HG02642 (cell line): ENCODE measurements at regions not wholly inside any gene's neighbourhood (a gene's known extent, or its start where the extent isn't known, plus 50 kb on each side); places are given as distances from the start of the nearest gene placed in this dataset.
A peak's percentile ranks its signal among the peaks of the same experiment; 100 is the strongest.

ENCODE experiments used
- ATAC-seq: cut with Tn5 transposase; IDR thresholded peaks from one replicate; pipeline ENCODE4 v1.9.1; 2021; ENCODE audit warnings: mild to moderate bottlenecking; ENCODE audit not compliant: unreplicated experiment, poor library complexity

DNA sequence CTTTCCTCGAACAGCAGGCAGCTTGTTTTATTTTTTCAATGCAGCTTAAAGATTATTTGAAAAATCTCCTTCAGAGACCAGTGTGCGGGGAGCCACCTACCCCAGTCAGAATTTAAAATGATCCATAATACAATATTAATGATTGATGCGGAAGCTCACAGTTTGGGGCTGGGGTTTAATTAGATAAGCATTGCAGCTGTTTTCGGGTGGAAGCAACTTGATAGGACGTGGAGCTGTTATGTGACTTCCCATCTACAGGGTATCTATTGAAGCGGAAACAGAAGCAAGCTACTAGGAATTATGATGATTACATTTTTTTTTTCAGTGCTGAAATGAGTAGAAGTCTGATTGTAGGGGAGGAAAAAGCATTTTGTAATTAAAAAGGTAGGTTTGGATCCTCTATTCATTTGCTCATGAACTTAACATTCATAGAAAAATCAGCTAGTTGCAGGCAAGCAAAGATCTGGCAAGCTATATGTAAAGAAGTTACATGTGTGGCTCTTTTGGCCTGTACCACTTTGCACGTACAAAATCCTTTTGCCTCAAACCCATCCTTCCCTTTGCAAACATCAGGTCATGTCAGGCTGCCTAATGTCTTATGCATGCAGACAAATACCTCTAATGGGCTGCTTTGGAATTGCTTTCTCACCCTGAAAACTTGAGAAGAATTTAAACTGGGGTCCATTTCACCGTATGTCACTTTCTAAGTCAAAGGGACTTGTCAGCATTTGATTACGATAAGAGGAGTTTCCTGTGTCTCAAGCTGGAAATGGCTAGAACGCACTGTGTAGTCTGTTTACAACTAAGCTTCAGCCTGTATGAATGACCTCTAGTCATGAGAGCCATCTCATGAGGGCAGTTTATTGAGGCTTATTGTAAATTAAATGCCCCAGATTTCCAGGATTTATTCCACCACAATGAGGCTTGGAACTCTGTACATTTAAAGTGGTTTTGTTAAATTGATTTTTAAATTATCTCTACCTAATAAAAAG, 267.1 kb upstream of the TMTC4 start:
- ATAC-seq: no peak

DNA sequence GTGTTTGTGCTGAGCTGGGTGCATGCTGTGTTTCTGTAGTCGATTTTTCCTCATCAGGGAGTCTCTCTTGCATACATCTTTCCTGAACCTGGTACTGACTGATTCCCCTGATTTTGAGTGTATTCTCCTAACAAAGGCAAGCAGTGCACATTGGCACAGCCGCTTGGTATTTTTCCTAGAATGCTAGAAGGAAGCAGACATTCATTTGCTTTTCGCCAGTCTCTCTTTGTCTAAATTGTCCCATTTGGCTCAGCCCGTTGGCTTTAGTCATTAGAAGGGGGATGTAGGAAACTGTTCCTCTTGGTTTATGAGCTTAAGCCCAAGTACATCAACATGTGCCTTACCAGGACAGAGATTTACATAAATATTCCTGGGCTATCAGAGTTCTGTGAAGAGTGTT, 266.1 kb upstream of the TMTC4 start:
- no peak for ATAC-seq

DNA sequence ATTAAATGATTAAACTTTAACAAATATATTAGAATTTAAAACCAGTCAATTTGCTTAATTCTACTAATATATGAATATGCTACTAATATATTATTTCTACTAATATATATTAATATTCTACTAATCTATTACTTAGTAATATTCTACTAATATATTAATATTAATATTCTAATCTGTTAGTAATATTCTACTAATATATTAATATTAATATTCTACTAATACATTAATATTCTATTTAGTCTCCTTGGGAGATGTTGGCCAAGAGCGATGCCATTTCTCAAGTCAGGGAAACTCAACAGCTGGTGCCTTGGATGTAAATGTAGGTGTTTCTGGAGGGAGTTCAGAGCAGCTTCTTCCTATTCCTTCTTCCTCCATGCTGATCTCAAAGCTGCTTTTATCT, 259.2 kb upstream of the TMTC4 start:
- ATAC-seq: no peak

DNA sequence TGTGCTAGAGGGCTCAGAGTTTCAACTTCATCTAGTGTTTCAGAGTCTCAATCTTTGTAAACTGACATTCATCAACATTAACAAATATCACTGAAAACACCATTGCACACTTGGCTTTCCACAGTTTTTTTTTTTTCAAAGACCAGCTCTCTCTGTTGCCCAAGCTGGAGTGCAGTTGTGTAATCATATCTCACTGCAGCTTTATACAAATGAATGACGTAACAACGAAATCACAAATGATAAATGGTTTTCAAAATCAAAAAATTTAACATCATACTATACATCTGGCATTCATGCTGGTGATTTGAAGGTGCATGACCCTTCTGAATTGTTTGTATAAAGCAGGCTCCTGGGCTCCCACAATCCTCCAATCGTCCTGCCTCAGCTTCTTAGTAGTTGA, 248.0 kb upstream of the TMTC4 start:
- no peak for ATAC-seq

DNA sequence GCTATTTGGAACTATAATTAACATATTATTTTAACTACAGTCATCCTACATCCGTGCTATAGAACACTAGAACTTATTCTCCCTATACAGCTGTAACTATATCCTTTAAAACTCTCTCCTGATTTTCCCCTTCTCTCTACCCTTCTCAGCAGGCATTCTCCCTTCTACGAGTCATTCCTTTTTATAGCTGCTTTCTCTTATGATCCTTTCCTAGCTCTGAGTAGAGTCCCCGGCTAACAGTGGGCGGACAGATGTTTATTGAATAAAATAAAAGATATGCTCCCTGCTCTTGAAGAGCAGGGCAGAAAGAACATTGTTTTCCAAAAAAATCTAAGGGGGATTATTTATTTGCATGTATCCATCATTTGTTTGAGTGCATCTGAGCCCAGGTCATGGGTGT, 246.5 kb upstream of the TMTC4 start:
- ATAC-seq: no peak

DNA sequence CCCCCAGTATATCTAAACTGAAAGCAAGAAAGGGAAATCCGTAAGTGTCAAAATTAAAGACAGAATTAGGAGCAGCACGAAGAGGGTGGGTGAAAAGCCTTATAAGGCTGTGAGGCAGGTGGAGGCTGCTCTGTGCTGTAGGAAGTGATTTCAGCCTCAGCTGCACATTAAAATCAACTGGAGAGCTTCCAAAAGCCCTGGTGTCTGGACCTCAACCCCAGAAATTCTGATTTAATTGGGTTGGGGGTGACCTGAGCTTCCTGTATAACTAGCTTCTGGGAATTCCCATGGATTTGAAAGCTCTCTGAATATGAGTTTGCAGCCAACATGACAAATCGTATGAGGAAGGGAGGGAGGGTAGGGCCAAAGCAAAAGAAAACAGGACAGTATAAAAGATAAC, 242.4 kb upstream of the TMTC4 start:
- no peak for ATAC-seq

DNA sequence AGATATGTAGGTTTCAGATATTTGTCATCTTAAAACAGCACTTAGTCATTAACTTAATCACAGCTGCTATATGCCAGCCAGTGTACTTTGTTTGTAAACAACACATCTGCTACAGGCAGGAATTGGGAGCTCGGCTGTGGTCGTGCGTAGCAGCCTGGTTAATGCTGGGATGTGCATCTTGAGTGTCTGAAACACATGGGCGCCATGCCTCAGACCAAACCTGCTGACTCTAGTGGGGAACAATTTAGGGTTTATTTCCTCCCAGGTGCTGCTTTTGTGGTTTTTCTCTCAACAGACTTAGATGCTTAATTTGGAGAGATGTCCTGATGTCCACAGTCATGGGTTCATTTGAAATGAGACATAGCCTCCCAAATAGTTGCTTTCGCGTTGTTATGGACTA, 238.5 kb upstream of the TMTC4 start:
- ATAC-seq: no peak

DNA sequence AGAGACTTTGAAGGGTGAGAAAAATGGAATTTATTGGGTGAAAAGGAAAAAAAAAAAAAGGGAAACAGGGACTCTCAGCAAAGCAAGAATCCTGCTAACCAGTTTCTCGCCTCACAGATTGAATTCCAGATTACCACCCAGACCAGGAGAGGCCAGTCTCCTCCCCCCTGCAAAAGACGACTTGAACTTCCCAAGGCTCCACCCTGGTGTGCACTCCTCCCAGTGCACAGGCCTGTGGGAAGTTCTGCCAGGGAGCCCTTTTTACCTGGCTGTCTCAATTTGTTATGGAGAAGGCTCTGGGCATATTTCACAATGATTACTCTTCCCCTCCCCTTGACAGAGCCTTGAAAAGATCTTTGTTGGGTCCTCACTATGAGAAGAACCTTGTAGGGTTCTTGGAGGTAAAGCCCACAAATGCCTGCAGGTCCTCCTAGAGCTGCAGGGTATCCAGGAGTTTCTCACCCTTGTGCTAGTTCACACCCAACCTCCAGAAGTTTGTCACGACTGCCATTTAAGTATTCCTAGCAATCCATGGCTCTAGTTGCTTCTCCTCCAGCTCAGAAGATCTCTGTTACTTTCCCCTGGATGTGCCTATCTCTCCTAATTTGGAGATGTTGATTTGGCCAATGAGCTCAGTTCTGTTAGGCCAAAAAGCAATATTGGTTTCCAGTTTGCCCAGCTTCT, 229.8 kb upstream of the TMTC4 start:
- ATAC-seq: no peak

DNA sequence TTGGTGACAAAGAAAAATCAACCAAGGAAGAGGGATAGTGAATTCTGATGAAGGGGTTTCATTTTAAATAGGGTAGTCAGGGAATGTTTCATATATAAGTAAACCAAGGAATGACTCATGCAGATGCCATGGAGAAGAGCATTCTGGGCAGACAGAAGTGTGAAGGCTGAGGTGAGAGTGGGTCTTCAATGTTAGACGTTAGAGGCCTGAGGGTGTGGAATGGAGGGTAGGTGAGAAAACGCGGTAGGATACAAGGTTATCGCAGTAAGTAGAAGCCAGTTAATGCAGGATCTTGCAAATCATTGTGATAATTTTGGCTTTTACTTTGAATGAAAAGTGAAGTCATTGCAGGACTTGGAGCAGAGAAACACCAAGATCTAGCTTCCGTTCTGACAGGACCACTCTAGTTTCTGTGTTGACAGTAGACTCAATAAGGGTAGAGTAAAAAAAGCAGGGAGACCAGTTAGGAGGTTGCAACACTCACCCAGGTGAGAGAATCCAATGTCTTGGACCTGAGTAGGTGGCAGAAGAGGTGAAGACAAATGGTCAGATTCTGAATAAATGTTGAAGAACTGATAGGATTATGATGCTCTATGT, 225.2 kb upstream of the TMTC4 start:
- ATAC-seq: no peak

DNA sequence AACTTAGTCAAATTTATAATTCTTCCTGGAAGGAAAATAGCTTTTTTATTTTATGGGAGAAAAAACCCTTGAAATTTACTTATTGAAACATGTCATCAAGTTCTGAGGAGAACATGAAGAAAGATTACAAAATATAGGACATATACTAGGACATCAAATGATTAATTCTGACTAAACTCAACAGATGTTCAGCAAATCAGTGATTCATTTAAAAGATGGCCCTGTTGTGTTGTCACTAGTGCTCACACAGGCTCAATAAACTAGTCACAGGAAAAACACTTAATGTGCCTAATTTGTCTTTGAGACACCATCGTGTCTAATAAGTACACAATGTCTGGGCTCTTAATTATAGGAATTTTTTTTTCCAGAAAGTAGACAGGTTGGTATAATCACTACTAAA, 223.8 kb upstream of the TMTC4 start:
- ATAC-seq: no peak

DNA sequence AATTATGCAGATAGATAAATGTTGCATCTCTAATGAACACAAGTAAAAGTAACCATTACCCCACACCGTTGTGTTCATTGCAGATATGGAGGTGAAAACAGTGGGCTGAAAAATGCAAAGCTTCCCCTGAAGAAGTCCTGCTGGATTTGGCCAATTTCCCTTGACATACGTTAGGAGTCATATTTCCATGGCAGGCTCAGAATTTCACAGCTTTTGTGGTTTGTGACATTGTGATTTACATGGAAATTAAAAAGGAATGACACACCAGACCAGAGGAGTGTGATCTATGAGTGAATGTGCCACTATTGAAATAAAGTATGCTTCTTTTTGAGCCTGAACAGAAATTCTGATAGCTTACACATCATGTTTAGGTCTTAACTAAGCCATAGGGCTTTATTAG, 221.1 kb upstream of the TMTC4 start:
- ATAC-seq: no peak

DNA sequence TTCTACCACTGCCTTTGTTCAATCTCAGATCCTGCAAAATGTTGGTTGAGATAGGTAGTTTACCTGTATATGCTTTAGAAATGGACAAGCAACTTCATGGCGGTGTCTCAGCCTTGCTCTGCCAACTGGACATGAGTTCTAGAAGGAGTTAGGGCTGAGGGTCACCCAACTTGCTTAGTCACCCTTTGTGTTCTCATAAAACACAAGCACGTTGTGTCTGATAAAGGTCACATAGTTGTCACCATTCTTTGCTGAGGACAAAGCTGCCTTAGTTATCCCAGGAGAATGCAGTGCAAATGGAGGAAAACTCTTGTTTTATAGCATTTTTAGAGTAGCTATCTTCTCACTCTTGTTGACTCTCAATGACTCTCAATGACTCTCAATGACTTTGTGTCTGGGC, 218.4 kb upstream of the TMTC4 start:
- no peak for ATAC-seq

DNA sequence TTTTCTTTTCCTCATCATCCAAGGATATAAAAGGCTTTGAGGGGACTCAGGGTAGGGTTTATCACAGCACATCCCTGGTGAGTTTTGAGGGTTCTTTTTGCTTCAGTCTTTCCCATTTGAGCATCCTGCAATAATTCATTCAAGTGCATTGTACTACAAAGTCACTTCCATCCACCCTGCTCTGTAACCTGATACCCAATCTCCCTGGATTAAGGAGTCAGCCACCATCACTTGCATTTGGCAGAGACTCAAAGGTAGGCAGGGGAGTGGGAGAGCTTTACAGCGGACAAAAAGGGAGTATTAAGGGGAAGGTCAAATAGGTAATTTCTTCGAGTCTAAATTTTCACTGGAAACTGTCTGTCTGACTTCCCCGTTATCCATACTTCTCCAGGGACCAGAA, 216.1 kb upstream of the TMTC4 start:
- ATAC-seq: no peak

DNA sequence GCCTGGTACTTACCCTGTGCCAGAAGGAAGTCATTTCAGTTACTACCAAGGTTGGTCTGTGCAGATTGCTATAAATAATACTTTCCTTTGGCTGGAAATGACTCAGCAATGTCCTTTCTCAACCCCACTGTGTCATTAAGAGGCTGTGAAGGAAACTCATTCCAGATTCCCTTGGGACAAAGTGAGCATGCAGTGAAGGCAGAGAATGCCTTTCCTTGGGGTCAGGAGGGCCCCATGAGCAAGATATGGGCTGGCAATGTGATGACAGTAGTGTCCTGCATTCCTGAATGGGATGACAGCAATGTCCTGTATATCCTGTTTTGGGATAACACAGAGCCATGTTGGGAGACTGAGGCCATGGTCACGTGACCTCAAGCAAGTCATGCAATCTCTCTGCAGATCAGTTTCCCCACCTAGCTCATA, 213.1 kb upstream of the TMTC4 start:
- no peak for ATAC-seq

DNA sequence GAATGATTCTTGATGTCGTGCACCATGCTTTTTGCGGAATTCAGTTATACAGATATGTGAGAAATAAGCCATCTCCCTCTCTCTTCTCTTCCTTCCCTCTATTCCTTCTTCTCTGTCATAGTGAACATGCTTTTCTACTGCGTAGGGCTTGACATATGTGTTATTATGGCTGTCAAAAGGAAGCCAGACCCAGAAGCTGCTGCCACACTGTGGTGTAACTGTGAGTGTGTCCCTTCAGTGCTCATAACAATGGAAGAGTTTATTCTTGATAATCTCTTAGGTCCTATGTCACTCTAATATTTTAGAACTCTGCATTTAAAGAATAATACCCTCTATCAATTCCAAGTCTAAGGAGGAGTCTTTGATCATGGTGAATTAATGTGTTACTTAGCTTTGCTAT, 208.9 kb upstream of the TMTC4 start:
- no peak for ATAC-seq

DNA sequence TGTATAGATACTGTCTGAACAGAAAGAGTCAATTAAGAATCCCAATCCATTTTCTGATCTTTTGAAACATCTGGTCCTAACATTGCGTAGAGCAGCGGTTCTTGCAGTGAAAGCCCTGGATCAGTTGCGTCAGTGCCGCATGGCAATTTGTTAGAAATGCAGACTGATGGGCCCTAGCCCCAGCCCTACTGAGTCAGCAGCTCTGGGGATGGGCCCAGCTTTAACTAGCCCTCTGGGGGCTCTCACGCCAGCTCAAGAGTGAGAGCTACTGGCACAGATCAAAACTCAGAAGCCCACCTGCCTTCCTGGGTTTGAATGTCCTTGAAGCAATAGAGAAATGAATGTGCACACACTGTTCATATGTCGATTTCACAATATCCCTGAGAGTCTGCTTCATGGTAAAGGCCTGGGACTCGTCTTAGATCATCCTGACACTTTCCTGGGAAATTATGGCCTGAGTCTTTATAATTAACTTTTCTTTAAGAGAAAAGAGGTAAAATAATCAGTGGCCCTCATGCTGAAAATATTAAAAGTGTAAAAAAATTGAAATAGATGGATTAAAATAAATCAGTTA, 206.8 kb upstream of the TMTC4 start:
- no peak for ATAC-seq

DNA sequence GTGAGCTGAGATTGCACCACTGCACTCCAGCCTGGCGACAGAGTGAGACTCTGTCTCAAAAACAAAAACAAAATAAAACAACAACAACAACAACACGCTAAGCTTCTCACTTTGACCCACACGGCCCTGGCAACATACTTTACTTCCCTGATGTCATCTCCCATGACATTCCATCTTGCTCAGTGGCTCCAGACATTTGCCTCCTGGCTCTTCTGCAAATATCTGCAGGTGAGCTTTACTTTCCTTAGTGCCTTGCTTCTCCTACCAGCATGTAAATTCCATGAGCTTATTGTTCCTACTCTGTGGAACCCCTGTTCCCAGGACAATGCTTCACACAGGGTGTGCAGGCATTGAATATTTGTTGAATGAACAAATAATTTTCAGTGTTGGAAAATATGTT, 205.6 kb upstream of the TMTC4 start:
- no peak for ATAC-seq

DNA sequence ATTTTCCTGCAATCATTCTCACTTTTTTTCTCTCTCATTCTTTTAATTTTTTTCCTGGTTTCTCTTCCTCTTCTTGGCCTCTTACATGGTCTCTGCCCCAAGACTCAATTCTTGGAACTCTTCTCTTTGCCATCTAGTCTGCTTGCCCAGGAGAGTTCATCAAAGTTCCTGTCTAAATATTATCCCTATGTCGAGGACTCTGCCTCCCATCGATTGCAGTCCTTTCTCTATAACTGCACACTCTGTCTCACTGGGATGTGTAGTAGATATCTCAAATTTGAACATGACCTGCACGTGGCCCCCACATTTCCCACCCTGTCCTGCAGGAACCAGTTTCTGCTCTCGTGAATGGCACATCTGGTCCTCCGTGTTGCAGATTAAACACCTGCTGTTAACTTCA, 204.7 kb upstream of the TMTC4 start:
- ATAC-seq: no peak

DNA sequence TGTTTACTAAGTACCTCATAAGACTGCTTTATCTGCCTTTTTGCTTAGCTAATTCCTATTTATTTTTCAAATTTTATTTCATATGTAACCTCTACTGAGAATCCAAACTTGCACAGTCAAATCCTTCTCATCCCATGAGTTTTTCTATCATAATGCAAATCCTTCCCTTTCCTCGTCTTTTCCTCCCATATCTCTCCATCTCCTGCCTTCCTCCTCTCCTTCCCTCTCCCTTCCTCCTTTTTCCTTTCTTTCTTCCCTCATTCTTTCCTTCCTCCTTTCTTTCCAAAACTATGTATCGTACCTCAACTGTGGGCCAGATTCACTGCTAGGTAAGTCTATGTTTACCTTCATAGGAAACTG, 201.4 kb upstream of the TMTC4 start:
- ATAC-seq: no peak

DNA sequence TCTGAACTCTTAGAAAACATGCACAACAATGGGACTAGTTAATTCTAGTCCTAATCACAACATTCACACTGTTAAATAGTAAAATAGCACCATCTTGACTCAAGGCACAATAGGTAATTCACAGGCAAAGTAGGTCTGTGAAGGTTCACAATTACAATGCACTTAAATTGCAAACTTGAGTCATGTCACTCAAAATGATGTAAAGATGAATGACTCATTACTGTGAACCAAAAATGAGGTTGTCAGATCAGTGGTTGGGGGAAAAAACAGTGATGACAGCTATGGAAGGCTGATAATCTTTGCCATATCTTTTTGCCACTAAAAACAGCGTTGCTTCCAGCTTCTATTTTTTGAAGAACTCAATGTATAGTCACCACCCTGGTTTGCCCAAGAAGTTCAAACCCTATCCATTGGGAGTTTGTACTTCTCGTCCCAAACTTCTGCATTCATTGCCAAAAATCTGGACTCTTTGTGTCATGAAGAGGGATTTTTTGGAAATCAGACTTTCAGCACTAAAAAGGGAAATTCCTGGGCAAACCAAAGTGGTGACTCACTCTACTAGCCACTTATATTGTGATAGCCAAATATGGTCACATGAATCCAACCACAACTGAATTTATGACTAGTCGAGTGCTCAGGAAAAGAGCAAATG, 200.9 kb upstream of the TMTC4 start:
- peak; percentile 75 for ATAC-seq

DNA sequence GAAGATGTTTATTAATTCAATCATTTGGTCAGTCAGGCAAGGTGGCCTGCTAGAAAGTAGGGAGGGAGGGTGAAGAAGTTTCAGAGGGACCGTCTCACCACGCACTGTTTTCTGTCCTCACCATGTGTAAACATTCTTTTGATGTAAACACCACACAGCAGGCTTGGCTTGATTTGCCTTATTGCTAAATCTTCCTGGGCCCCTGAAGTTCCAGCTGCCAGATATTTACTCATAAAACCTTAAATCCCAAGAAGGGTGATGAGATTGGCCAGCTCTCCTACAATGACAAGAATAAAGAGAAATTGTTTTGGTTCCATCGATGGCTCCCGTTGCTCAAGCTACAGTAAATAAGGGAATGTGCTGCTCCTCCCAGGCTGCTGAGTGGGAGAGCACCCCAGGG, 198.2 kb upstream of the TMTC4 start:
- ATAC-seq: no peak
